HUES6 (cell line): ENCODE measurements at regions not wholly inside any gene's neighbourhood (a gene's known extent, or its start where the extent isn't known, plus 50 kb on each side); places are given as distances from the start of the nearest gene placed in this dataset.

Experiments used
- H3K27ac ChIP-seq: 2 replicates; pipeline ENCODE4 v1.7.0; 2013; ENCODE audit warnings: low read depth, mild to moderate bottlenecking, low read length, inconsistent platforms
- H3K27me3 ChIP-seq: 2 replicates; pipeline ENCODE4 v1.6.1; 2013; ENCODE audit warnings: low read length; ENCODE audit not compliant: control insufficient read depth, insufficient read depth
- H3K36me3 ChIP-seq: 2 replicates; pipeline ENCODE4 v1.6.1; 2013; ENCODE audit warnings: low read length; ENCODE audit not compliant: control insufficient read depth, insufficient read depth
- H3K4me1 ChIP-seq: 2 replicates; pipeline ENCODE4 v1.6.1; 2013; ENCODE audit warnings: low read length; ENCODE audit not compliant: control insufficient read depth, insufficient read depth
- H3K4me3 ChIP-seq: 2 replicates; pipeline ENCODE4 v1.5.1; 2013; ENCODE audit warnings: low read depth, low read length
- H3K9ac ChIP-seq: one replicate; pipeline ENCODE4 v1.6.1; 2013; ENCODE audit warnings: mild to moderate bottlenecking, low read length
- H3K9me3 ChIP-seq: 2 replicates; pipeline ENCODE4 v1.6.1; 2013; ENCODE audit warnings: low read depth, low read length; ENCODE audit not compliant: control insufficient read depth, insufficient read depth

- Histone ChIP-seq H3K27ac (no peak overlapping the region), H3K27me3 (peaks cover 18% of the 10 kb centered on the region; the same call in 1 of the 2 replicates)
Measured at GRCh38 chr17:79255046-79255445, 180.4 kb downstream of the ENGASE start.

GRCh38 chr17:79252886-79253285, 178.3 kb downstream of the ENGASE start:
- Histone ChIP-seq H3K4me1 (no peaks in the 10 kb centered on the region), H3K9me3 (no peaks in the 10 kb centered on the region), H3K27ac (no peak overlapping the region), H3K9ac (no peak overlapping the region), H3K4me3 (no peak overlapping the region), H3K27me3 (peaks cover 20% of the 10 kb centered on the region; the same call in 1 of the 2 replicates), H3K36me3 (no peaks in the 10 kb centered on the region)

More at GRCh38 chr17:79255046-79255445, 180.4 kb downstream of the ENGASE start:
- Histone ChIP-seq H3K4me3 (no peak overlapping the region), H3K36me3 (no peaks in the 10 kb centered on the region), H3K9me3 (no peaks in the 10 kb centered on the region), H3K9ac (no peak overlapping the region), H3K4me1 (no peaks in the 10 kb centered on the region)

- Histone ChIP-seq H3K9me3 (no peaks in the 10 kb centered on the region), H3K9ac (no peak overlapping the region), H3K27me3 (peaks cover 15% of the 10 kb centered on the region; the same call in 1 of the 2 replicates), H3K4me1 (no peaks in the 10 kb centered on the region), H3K36me3 (no peaks in the 10 kb centered on the region), H3K4me3 (no peak overlapping the region), H3K27ac (no peak overlapping the region)
Measured at GRCh38 chr17:79251824-79252223, 177.2 kb downstream of the ENGASE start.

GRCh38 chr17:79249929-79250521, 175.4 kb downstream of the ENGASE start:
- Histone ChIP-seq H3K27me3 (peaks cover 14% of the 10 kb centered on the region; the same call in 1 of the 2 replicates), H3K9ac (no peak overlapping the region), H3K4me1 (no peaks in the 10 kb centered on the region), H3K4me3 (no peak overlapping the region), H3K9me3 (no peaks in the 10 kb centered on the region), H3K36me3 (no peaks in the 10 kb centered on the region), H3K27ac (no peak overlapping the region)

GRCh38 chr17:79248843-79249493, 174.3 kb downstream of the ENGASE start:
- Histone ChIP-seq H3K9me3 (no peaks in the 10 kb centered on the region), H3K27me3 (peaks cover 14% of the 10 kb centered on the region; the same call in 1 of the 2 replicates), H3K36me3 (no peaks in the 10 kb centered on the region), H3K9ac (no peak overlapping the region), H3K4me3 (no peak overlapping the region), H3K4me1 (no peaks in the 10 kb centered on the region), H3K27ac (no peak overlapping the region)

GRCh38 chr17:79246225-79247190, 171.9 kb downstream of the ENGASE start:
- no peaks in the 10 kb centered on the region for H3K4me1 ChIP-seq
- no peak overlapping the region for H3K9ac ChIP-seq
- no peaks in the 10 kb centered on the region for H3K9me3 ChIP-seq
- H3K27ac ChIP-seq, result no peak overlapping the region
- no peaks in the 10 kb centered on the region for H3K36me3 ChIP-seq
- H3K27me3 ChIP-seq, result peaks cover 11% of the 10 kb centered on the region; the same call in 1 of the 2 replicates
- no peak overlapping the region for H3K4me3 ChIP-seq

- H3K4me3 ChIP-seq, result no peak overlapping the region
- 0 out of 2 replicates have a peak, but pooled peaks cover 4% of the 10 kb centered on the region for H3K9me3 ChIP-seq
- no peaks in the 10 kb centered on the region for H3K4me1 ChIP-seq
- no peaks in the 10 kb centered on the region for H3K36me3 ChIP-seq
- no peak overlapping the region for H3K9ac ChIP-seq
- H3K27ac ChIP-seq, result no peak overlapping the region
- H3K27me3 ChIP-seq, result peaks cover 7% of the 10 kb centered on the region; the same call in 1 of the 2 replicates
Measured at GRCh38 chr17:79244665-79245064, 170.0 kb downstream of the ENGASE start.

- H3K36me3 ChIP-seq, result no peaks in the 10 kb centered on the region
- no peak overlapping the region for H3K27ac ChIP-seq
- no peaks in the 10 kb centered on the region for H3K4me1 ChIP-seq
- peaks cover 3% of the 10 kb centered on the region; the same call in 1 of the 2 replicates for H3K27me3 ChIP-seq
- no peak overlapping the region for H3K4me3 ChIP-seq
- H3K9ac ChIP-seq, result no peak overlapping the region
- H3K9me3 ChIP-seq, result 0 out of 2 replicates have a peak, but pooled peaks cover 4% of the 10 kb centered on the region
Measured at GRCh38 chr17:79243996-79244395, 169.4 kb downstream of the ENGASE start.

GRCh38 chr17:79243603-79243990, 169.0 kb downstream of the ENGASE start:
- Histone ChIP-seq H3K4me1 (no peaks in the 10 kb centered on the region), H3K27ac (no peak overlapping the region), H3K9ac (no peak overlapping the region), H3K4me3 (no peak overlapping the region), H3K27me3 (0 out of 2 replicates have a peak, but pooled peaks cover 3% of the 10 kb centered on the region), H3K9me3 (0 out of 2 replicates have a peak, but pooled peaks cover 4% of the 10 kb centered on the region), H3K36me3 (no peaks in the 10 kb centered on the region)

- Histone ChIP-seq H3K4me1 (no peaks in the 10 kb centered on the region), H3K4me3 (no peak overlapping the region), H3K9me3 (0 out of 2 replicates have a peak, but pooled peaks cover 4% of the 10 kb centered on the region), H3K9ac (no peak overlapping the region), H3K36me3 (no peaks in the 10 kb centered on the region), H3K27me3 (peaks cover 3% of the 10 kb centered on the region; the same call in 1 of the 2 replicates), H3K27ac (no peak overlapping the region)
Measured at GRCh38 chr17:79242873-79243602, 168.4 kb downstream of the ENGASE start.
